BJ (cell line): ENCODE measurements at regions not wholly inside any gene's neighbourhood (a gene's known extent, or its start where the extent isn't known, plus 50 kb on each side); places are given as distances from the start of the nearest gene placed in this dataset.

Source experiments
- CTCF ChIA-PET: fragments of 350-600 bp; formaldehyde crosslinking; extraction: SDS; loops from one replicate; lab custom pipeline; 2021; ENCODE audit warnings: antibody characterized with exemption, inconsistent platforms; lab: Yijun Ruan, JAX
- POLR2A ChIA-PET: fragments of 300-600 bp; sonication (Branson Sonifier 250); formaldehyde crosslinking; extraction: SDS; loops from one replicate; lab custom pipeline; 2021; ENCODE audit warnings: antibody characterized with exemption; lab: Charles Lee
- DNase-seq: peaks from one replicate; pipeline ENCODE4 v3.0.0-alpha.2; 2011; ENCODE audit warnings: low read depth
- H3K27me3 ChIP-seq: 2 replicates; pipeline ENCODE4 v1.6.0; 2011; ENCODE audit warnings: low read length; ENCODE audit not compliant: control insufficient read depth, insufficient read depth
- H3K36me3 ChIP-seq: 2 replicates; pipeline ENCODE4 v1.5.1; 2011; ENCODE audit warnings: low read length; ENCODE audit not compliant: control insufficient read depth, insufficient read depth
- H3K4me3 ChIP-seq: 2 replicates; pipeline ENCODE4 v1.5.1; 2011; ENCODE audit warnings: low read depth, mild to moderate bottlenecking, control low read depth, low read length
- TF ChIP-seq, protein P1 (sequence below): IDR thresholded peaks from 2 replicates; pipeline ENCODE4 v1.5.1; 2011; ENCODE audit warnings: low read depth, mild to moderate bottlenecking, control low read depth, inconsistent platforms, low read length, moderate library complexity; ENCODE audit not compliant: insufficient read depth

DNA sequence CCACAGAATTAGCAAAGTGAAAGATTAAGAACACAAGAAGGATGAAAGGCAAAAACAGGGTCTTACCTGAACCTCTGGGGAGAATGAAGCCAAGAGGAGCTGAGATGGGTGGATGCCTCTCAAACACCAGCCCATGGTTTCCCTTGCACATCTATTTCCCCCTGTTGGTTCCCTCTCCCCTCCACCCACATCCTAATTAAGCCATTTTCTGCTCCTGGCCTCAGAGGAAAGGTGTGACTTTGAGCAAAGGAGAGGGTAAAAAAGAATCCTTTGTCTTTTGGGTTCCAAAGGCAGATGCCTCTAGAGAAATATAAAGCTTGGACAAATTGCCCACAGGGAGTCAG is 214.9 kb downstream of the RAP2A start:
- ChIA-PET POLR2A (no interaction called here), CTCF (no interaction called here)
- TF ChIP-seq, protein P1, sequence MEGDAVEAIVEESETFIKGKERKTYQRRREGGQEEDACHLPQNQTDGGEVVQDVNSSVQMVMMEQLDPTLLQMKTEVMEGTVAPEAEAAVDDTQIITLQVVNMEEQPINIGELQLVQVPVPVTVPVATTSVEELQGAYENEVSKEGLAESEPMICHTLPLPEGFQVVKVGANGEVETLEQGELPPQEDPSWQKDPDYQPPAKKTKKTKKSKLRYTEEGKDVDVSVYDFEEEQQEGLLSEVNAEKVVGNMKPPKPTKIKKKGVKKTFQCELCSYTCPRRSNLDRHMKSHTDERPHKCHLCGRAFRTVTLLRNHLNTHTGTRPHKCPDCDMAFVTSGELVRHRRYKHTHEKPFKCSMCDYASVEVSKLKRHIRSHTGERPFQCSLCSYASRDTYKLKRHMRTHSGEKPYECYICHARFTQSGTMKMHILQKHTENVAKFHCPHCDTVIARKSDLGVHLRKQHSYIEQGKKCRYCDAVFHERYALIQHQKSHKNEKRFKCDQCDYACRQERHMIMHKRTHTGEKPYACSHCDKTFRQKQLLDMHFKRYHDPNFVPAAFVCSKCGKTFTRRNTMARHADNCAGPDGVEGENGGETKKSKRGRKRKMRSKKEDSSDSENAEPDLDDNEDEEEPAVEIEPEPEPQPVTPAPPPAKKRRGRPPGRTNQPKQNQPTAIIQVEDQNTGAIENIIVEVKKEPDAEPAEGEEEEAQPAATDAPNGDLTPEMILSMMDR, result no peak
- no peak for DNase-seq
- no peak overlapping the region for H3K4me3 ChIP-seq
- no peaks in the 10 kb centered on the region for H3K36me3 ChIP-seq
- H3K27me3 ChIP-seq, result no peaks in the 10 kb centered on the region; the same call in 1 of the 2 replicates

DNA sequence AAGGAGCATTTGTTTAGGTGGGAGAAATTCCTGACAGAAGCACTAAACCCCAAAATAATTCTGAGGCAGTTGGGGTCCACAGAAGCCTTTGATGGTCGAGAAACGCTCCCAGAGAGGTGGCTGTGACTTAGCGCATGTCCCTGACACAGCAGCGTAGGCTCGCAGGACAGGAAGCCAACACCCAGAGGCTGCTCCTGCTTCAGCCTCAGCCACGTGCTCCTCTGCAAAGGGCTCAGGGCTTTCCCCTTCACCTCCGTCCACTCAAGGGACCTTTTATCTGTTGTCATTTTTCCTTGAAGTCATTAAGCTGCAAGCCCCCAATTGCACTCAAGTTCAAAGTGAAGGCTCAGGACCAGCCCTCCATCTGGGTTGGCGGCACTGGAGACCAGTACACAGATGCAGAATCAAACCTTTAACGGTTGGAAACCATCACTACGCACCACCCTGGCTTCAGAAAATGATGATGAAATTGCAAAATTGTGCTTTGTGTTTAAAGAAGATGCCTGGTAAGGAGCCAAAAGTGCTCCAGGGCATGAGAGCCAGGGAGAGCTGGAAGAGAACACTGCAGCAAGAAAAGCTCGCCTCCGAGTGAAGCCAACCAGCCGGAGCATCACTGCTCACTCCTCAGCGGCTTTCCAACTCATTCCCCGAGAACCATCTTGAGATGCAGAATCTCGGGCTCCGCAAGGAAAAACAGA is 219.6 kb downstream of the RAP2A start:
- Histone ChIP-seq H3K27me3 (no peaks in the 10 kb centered on the region; the same call in 1 of the 2 replicates), H3K36me3 (no peaks in the 10 kb centered on the region), H3K4me3 (no peak overlapping the region)
- DNase-seq, result no peak
- CTCF ChIA-PET, result no interaction called here
- POLR2A ChIA-PET, result no interaction called here
- TF ChIP-seq, protein P1, result no peak

GRCh38 chr13:97654236-97654635 is 220.3 kb downstream of the RAP2A start:
- TF ChIP-seq, protein P1, result no peak
- no peak overlapping the region for H3K4me3 ChIP-seq
- no peaks in the 10 kb centered on the region; the same call in 1 of the 2 replicates for H3K27me3 ChIP-seq
- POLR2A ChIA-PET, result no interaction called here
- CTCF ChIA-PET, result no interaction called here
- H3K36me3 ChIP-seq, result no peaks in the 10 kb centered on the region
- no peak for DNase-seq

GRCh38 chr13:97658556-97658955 is 224.6 kb downstream of the RAP2A start:
- CTCF ChIA-PET, result no interaction called here
- H3K36me3 ChIP-seq, result no peaks in the 10 kb centered on the region
- TF ChIP-seq, protein P1, result no peak
- no peak overlapping the region for H3K4me3 ChIP-seq
- H3K27me3 ChIP-seq, result no peaks in the 10 kb centered on the region; the same call in 1 of the 2 replicates
- no peak for DNase-seq
- POLR2A ChIA-PET, result no interaction called here

GRCh38 chr13:97659602-97660001 is 225.6 kb downstream of the RAP2A start:
- H3K4me3 ChIP-seq, result no peak overlapping the region
- CTCF ChIA-PET, result interaction anchor here (0.7 kb wide), 1 partner anchor 96 kb away, joined by 3 read pairs; no protein-coding TSS in a partner anchor
- no peaks in the 10 kb centered on the region for H3K36me3 ChIP-seq
- POLR2A ChIA-PET, result no interaction called here
- TF ChIP-seq, protein P1, result peak; percentile 26; the same call in 1 of the 2 replicates
- no peak for DNase-seq
- no peaks in the 10 kb centered on the region for H3K27me3 ChIP-seq
